CD4-positive, CD25-positive, alpha-beta regulatory T cell (primary cell): ENCODE measurements at regions not wholly inside any gene's neighbourhood (a gene's known extent, or its start where the extent isn't known, plus 50 kb on each side); places are given as distances from the start of the nearest gene placed in this dataset.
A peak's percentile ranks its signal among the peaks of the same experiment; 100 is the strongest.
"Not testable (repeated sequence)": the region's sequence is repeated elsewhere in the genome, so short reads cannot be mapped to it uniquely, and the experiment has no call there.

ENCODE experiments used
- ATAC-seq, 2 donors: fragments of 150-1000 bp; cut with Tn5 transposase; one replicate each; pipeline ENCODE4 v1.10.0; 2021; ENCODE audit warnings: low read depth in 2 of 2, moderate number of reproducible peaks in 2 of 2, moderate library complexity in 1 of 2
- DNase-seq, 3 donors: peaks; one replicate each; pipeline versions ENCODE4 v3.0.0 to v3.0.0-alpha.2; 2012 to 2022; ENCODE audit warnings: mixed read lengths in 1 of 3
- H3K27ac ChIP-seq: one replicate; pipeline ENCODE4 v1.7.0; 2013; ENCODE audit warnings: mild to moderate bottlenecking, low read length; ENCODE audit not compliant: insufficient read depth, poor library complexity, severe bottlenecking
- H3K27me3 ChIP-seq: one replicate; pipeline ENCODE4 v1.7.0; 2013; ENCODE audit warnings: low read length; ENCODE audit not compliant: control insufficient read depth, insufficient read depth
- H3K36me3 ChIP-seq: one replicate; pipeline ENCODE4 v1.7.0; 2013; ENCODE audit warnings: mild to moderate bottlenecking, low read length, moderate library complexity; ENCODE audit not compliant: control insufficient read depth, insufficient read depth
- H3K4me1 ChIP-seq: 2 replicates; pipeline ENCODE4 v1.7.0; 2013; ENCODE audit warnings: mild to moderate bottlenecking, low read length; ENCODE audit not compliant: insufficient read depth, control insufficient read depth, poor library complexity, severe bottlenecking
- H3K4me3 ChIP-seq: one replicate; pipeline ENCODE4 v1.7.0; 2013; ENCODE audit warnings: low read depth, mild to moderate bottlenecking, low read length, moderate library complexity
- H3K9me3 ChIP-seq, 2 experiments: 1 replicate in 1 of 2; 2 replicates in 1 of 2; pipeline ENCODE4 v1.7.0; 2013; ENCODE audit warnings: low read length in 2 of 2, mild to moderate bottlenecking in 1 of 2, moderate library complexity in 1 of 2; ENCODE audit not compliant: control insufficient read depth in 2 of 2
- H3K27ac Mint-ChIP-seq, 3 donors: one replicate each; pipeline ENCODE4 v1.8.0; 2020 to 2022; ENCODE audit warnings: mild to moderate bottlenecking in 3 of 3, mixed read lengths in 3 of 3, moderate library complexity in 2 of 3
- H3K27me3 Mint-ChIP-seq: one replicate; pipeline ENCODE4 v1.8.0; 2022; ENCODE audit warnings: mild to moderate bottlenecking, mixed read lengths
- H3K36me3 Mint-ChIP-seq: one replicate; pipeline ENCODE4 v1.8.0; 2020; ENCODE audit warnings: mixed read lengths
- H3K4me1 Mint-ChIP-seq, 4 donors: one replicate each; pipeline ENCODE4 v1.8.0; 2020 to 2022; ENCODE audit warnings: mixed read lengths in 4 of 4, mild to moderate bottlenecking in 1 of 4
- H3K4me3 Mint-ChIP-seq, 4 donors: one replicate each; pipeline ENCODE4 v1.8.0; 2020 to 2022; ENCODE audit warnings: mild to moderate bottlenecking in 4 of 4, mixed read lengths in 4 of 4, moderate library complexity in 3 of 4
- H3K9me3 Mint-ChIP-seq, 7 donors: one replicate each; pipeline ENCODE4 v1.8.0; 2020 to 2022; ENCODE audit warnings: mixed read lengths in 7 of 7, mild to moderate bottlenecking in 3 of 7, moderate library complexity in 2 of 7

- Histone ChIP-seq H3K9me3 (no peaks in the 10 kb centered on the region), H3K27ac (no peak overlapping the region), H3K4me3 (no peak overlapping the region), H3K27me3 (no peaks in the 10 kb centered on the region), H3K4me1 (no peaks in the 10 kb centered on the region), H3K36me3 (no peaks in the 10 kb centered on the region)
- Mint-ChIP-seq H3K36me3 (no peaks in the 10 kb centered on the region), H3K27me3 (no peaks in the 10 kb centered on the region), H3K4me1 (no peaks in the 10 kb centered on the region), H3K4me3 (no peak overlapping the region), H3K9me3 (peaks cover 2 to 7% (median 3%) of the 10 kb centered on the region in 7 donors), H3K27ac (no peak overlapping the region)
- no peak for ATAC-seq
- no peak for DNase-seq
These were observed 750.3 kb downstream of the ANKRD7 start for GRCh38 chr7:118974836-118975235.

- Mint-ChIP-seq H3K36me3 (no peaks in the 10 kb centered on the region), H3K4me1 (no peaks in the 10 kb centered on the region), H3K27me3 (no peaks in the 10 kb centered on the region), H3K27ac (no peak overlapping the region), H3K9me3 (peaks cover 0 to 8% (median 4%) of the 10 kb centered on the region in 7 donors), H3K4me3 (no peak overlapping the region)
- no peak overlapping the region for H3K4me3 ChIP-seq
- H3K36me3 ChIP-seq: no peaks in the 10 kb centered on the region
- H3K9me3 ChIP-seq: peaks cover 0 to 3% of the 10 kb centered on the region in 2 experiments
- no peak overlapping the region for H3K27ac ChIP-seq
- H3K27me3 ChIP-seq: no peaks in the 10 kb centered on the region
- H3K4me1 ChIP-seq: no peaks in the 10 kb centered on the region
- ATAC-seq (no peak), DNase-seq (no peak)
These were observed 770.8 kb downstream of the ANKRD7 start for GRCh38 chr7:118995350-118995749.

DNA sequence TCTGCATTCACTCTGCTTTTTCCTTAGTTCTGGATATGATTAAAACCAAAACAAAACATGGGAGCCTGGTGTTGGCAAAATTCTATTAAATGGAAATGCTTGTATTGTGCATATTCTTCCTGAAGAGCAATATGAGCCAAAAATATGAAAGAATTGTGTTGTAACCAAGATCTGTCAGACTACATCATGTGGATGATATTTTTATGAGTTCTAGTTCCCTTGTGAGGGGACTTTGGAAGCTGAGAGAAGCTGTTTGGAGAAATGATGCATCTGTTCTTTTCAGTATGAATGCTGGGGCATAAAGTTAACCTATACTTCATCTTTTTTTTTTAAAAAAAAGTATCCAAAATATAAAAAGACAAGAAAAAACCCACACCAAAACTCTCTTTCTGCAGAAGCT, 782.7 kb downstream of the ANKRD7 start:
- no peaks in the 10 kb centered on the region for H3K36me3 ChIP-seq
- Mint-ChIP-seq H3K4me3 (peak overlapping the region in 1 of 4 donors; percentile 43), H3K27ac (no peak overlapping the region), H3K36me3 (no peaks in the 10 kb centered on the region), H3K4me1 (no peaks in the 10 kb centered on the region), H3K9me3 (peaks cover 0 to 9% (median 6%) of the 10 kb centered on the region in 7 donors), H3K27me3 (no peaks in the 10 kb centered on the region)
- H3K27me3 ChIP-seq: no peaks in the 10 kb centered on the region
- ATAC-seq (no peak), DNase-seq (no peak)
- H3K9me3 ChIP-seq: no peaks in the 10 kb centered on the region
- H3K4me3 ChIP-seq: no peak overlapping the region
- no peaks in the 10 kb centered on the region for H3K4me1 ChIP-seq
- H3K27ac ChIP-seq: no peak overlapping the region

DNA sequence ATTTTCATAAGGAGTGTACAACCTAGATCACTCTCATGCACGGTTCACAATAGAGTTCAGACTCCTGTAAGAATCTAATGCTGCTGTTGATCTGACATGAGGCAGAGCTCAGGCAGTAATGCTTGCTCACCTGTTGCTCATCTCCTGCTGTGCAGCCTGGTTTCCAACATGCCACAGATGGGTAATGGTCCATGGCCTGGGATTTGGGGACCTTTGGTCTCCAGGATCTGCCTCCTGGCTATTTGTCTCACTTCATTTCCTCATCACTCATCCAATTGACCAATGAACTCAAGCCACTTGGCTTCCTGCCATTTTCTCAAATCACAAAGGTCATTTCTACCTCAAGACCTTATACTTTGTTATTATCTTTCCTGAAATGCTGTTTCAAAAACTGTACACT, 786.1 kb downstream of the ANKRD7 start:
- no peaks in the 10 kb centered on the region for H3K27me3 Mint-ChIP-seq
- no peaks in the 10 kb centered on the region for H3K4me1 Mint-ChIP-seq
- H3K9me3 ChIP-seq: no peaks in the 10 kb centered on the region
- no peaks in the 10 kb centered on the region for H3K36me3 ChIP-seq
- DNase-seq (no peak), ATAC-seq (no peak)
- no peak overlapping the region for H3K4me3 Mint-ChIP-seq
- no peaks in the 10 kb centered on the region for H3K27me3 ChIP-seq
- H3K36me3 Mint-ChIP-seq: no peaks in the 10 kb centered on the region
- no peak overlapping the region for H3K4me3 ChIP-seq
- no peak overlapping the region for H3K27ac ChIP-seq
- no peak overlapping the region for H3K27ac Mint-ChIP-seq
- H3K9me3 Mint-ChIP-seq: peaks cover 0 to 14% (median 7%) of the 10 kb centered on the region in 7 donors
- no peaks in the 10 kb centered on the region for H3K4me1 ChIP-seq

DNA sequence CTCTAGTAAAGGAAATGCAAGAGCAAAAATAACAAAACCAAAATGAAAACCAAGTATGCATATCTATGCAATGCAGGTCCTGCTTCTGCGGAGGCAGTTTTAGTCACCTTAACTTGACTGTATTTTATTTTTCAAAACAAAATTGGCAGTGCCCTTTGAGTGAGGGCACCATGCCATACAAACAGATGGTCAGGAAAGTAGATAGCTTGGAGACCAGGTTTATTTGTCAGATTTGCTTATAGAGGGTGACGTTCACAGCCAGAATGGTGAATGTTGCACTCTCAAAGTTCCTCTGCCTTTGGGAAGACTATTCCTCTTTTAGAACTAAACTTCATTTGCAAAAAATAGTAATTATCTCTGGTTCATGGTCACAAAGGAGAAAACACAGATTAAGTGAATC, 801.9 kb downstream of the ANKRD7 start:
- H3K4me1 ChIP-seq: no peaks in the 10 kb centered on the region
- no peak overlapping the region for H3K4me3 Mint-ChIP-seq
- no peak overlapping the region for H3K27ac ChIP-seq

DNA sequence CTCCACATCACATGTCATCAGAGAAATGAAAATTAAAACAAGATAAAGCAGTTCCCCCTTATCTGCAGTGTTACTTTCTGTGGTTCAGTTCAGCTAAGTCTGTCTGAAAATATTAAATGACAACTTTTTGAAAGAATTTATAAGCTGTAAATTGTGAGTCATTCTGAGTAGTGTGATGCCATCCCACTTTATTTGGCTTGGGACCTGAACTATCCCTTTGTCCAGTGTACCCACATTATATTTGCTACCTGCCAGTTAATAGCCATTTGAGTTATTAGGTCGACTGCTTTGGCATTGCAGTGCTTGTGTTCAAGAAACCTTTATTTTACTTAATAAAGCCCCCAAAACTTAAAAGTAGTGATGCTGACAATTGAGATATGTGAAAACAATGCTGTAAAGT, 804.2 kb downstream of the ANKRD7 start:
- H3K4me1 ChIP-seq: no peaks in the 10 kb centered on the region
- Mint-ChIP-seq H3K27me3 (no peaks in the 10 kb centered on the region), H3K4me3 (no peak overlapping the region), H3K4me1 (no peaks in the 10 kb centered on the region), H3K36me3 (no peaks in the 10 kb centered on the region), H3K27ac (no peak overlapping the region), H3K9me3 (peaks cover 0 to 41% (median 6%) of the 10 kb centered on the region in 7 donors)
- H3K36me3 ChIP-seq: no peaks in the 10 kb centered on the region
- ATAC-seq (no peak), DNase-seq (no peak)
- no peaks in the 10 kb centered on the region for H3K27me3 ChIP-seq
- H3K4me3 ChIP-seq: no peak overlapping the region
- H3K27ac ChIP-seq: no peak overlapping the region
- no peaks in the 10 kb centered on the region for H3K9me3 ChIP-seq

More for the DNA sequence above, 801.9 kb downstream of the ANKRD7 start:
- Histone ChIP-seq H3K27me3 (no peaks in the 10 kb centered on the region), H3K36me3 (no peaks in the 10 kb centered on the region), H3K4me3 (no peak overlapping the region), H3K9me3 (peaks cover 0 to 5% of the 10 kb centered on the region in 2 experiments)
- DNase-seq (no peak), ATAC-seq (no peak)
- Mint-ChIP-seq H3K9me3 (peaks cover 2 to 46% (median 4%) of the 10 kb centered on the region in 7 donors), H3K4me1 (no peaks in the 10 kb centered on the region), H3K27ac (no peak overlapping the region), H3K36me3 (no peaks in the 10 kb centered on the region), H3K27me3 (no peaks in the 10 kb centered on the region)

- DNase-seq, H3K27me3 Mint-ChIP-seq, H3K36me3 ChIP-seq, H3K27ac Mint-ChIP-seq, H3K4me1 ChIP-seq, ATAC-seq, H3K4me1 Mint-ChIP-seq, H3K27ac ChIP-seq, H3K27me3 ChIP-seq, H3K36me3 Mint-ChIP-seq, H3K4me3 ChIP-seq, H3K9me3 ChIP-seq: not testable (repeated sequence)
- Mint-ChIP-seq H3K4me3 (peak overlapping the region in 1 of 4 donors; percentile 16), H3K9me3 (peaks cover 2 to 35% (median 6%) of the 10 kb centered on the region in 7 donors)
These were observed 807.6 kb downstream of the ANKRD7 start for GRCh38 chr7:119032136-119032535.

GRCh38 chr7:119033641-119034040, 809.1 kb downstream of the ANKRD7 start:
- Histone ChIP-seq H3K27me3 (no peaks in the 10 kb centered on the region), H3K9me3 (peaks cover 0 to 8% of the 10 kb centered on the region in 2 experiments), H3K27ac (no peak overlapping the region), H3K4me3 (no peak overlapping the region), H3K36me3 (no peaks in the 10 kb centered on the region), H3K4me1 (no peaks in the 10 kb centered on the region)
- Mint-ChIP-seq H3K4me1 (no peaks in the 10 kb centered on the region), H3K27ac (peak overlapping the region in 1 of 3 donors; percentile 7), H3K4me3 (no peak overlapping the region), H3K27me3 (no peaks in the 10 kb centered on the region), H3K9me3 (peaks cover 2 to 31% (median 6%) of the 10 kb centered on the region in 7 donors), H3K36me3 (no peaks in the 10 kb centered on the region)
- no peak for DNase-seq
- no peak for ATAC-seq
